OCI-M2 (cell line): ENCODE measurements at regions not wholly inside any gene's neighbourhood (a gene's known extent, or its start where the extent isn't known, plus 50 kb on each side); places are given as distances from the start of the nearest gene placed in this dataset.

Experiments
- DNase-seq: peaks from one replicate; lab custom pipeline; 2025; ENCODE audit not compliant: unreplicated experiment; lab: John Stamatoyannopoulos, UW

- no peak for DNase-seq
Observed at GRCh38 chr7:17120756-17121155, 177.7 kb upstream of the AHR start.

- no peak for DNase-seq
Observed at GRCh38 chr7:17121671-17122070, 176.8 kb upstream of the AHR start.

GRCh38 chr7:17123020-17123419 lies 175.4 kb upstream of the AHR start:
- DNase-seq, result no peak

- no peak for DNase-seq
Observed at GRCh38 chr7:17126413-17127268, 171.8 kb upstream of the AHR start.

- DNase-seq, result no peak
Observed at GRCh38 chr7:17129218-17129617, 169.2 kb upstream of the AHR start.

- no peak for DNase-seq
Observed at GRCh38 chr7:17130281-17131059, 168.0 kb upstream of the AHR start.

GRCh38 chr7:17131060-17131345 lies 167.4 kb upstream of the AHR start:
- no peak for DNase-seq

GRCh38 chr7:17131983-17132655 lies 166.3 kb upstream of the AHR start:
- DNase-seq, result no peak

- no peak for DNase-seq
Observed at GRCh38 chr7:17132726-17133125, 165.7 kb upstream of the AHR start.

- no peak for DNase-seq
Observed at GRCh38 chr7:17133977-17134376, 164.5 kb upstream of the AHR start.

GRCh38 chr7:17134786-17135185 lies 163.7 kb upstream of the AHR start:
- no peak for DNase-seq

GRCh38 chr7:17136126-17136525 lies 162.3 kb upstream of the AHR start:
- DNase-seq, result no peak

- no peak for DNase-seq
Observed at GRCh38 chr7:17139081-17139480, 159.4 kb upstream of the AHR start.

- DNase-seq, result no peak
Observed at GRCh38 chr7:17140406-17140805, 158.0 kb upstream of the AHR start.

GRCh38 chr7:17142831-17143541 lies 155.5 kb upstream of the AHR start:
- DNase-seq, result no peak

GRCh38 chr7:17144322-17144721 lies 154.1 kb upstream of the AHR start:
- DNase-seq, result no peak

- DNase-seq, result no peak
Observed at GRCh38 chr7:17146621-17147020, 151.8 kb upstream of the AHR start.

GRCh38 chr7:17147409-17147808 lies 151.0 kb upstream of the AHR start:
- no peak for DNase-seq

GRCh38 chr7:17150018-17150417 lies 148.4 kb upstream of the AHR start:
- DNase-seq, result no peak

GRCh38 chr7:17152721-17153120 lies 145.7 kb upstream of the AHR start:
- no peak for DNase-seq

- no peak for DNase-seq
Observed at GRCh38 chr7:17153536-17153935, 144.9 kb upstream of the AHR start.
